ENCODE measurements at regions not wholly inside any gene's neighbourhood (a gene's known extent, or its start where the extent isn't known, plus 50 kb on each side); places are given as distances from the start of the nearest gene placed in this dataset.

GRCh38 chr1:221431068-221431651 lies 310.7 kb downstream of the DUSP10 start:
- Histone ChIP-seq H3K79me2 (no peaks in the 10 kb centered on the region), H3K36me3 (ENCODE audit: control insufficient read depth, insufficient read depth, low read length) (no peaks in the 10 kb centered on the region), H3K27ac (no peak overlapping the region), H3K4me3 (ENCODE audit: low read depth, low read length) (no peak overlapping the region), H3K4me1 (no peaks in the 10 kb centered on the region), H3K9ac (no peak overlapping the region), H3K27me3 (ENCODE audit: control insufficient read depth, insufficient read depth, low read length) (no peaks in the 10 kb centered on the region), H3K4me2 (ENCODE audit: low read length) (no peak overlapping the region), H2AFZ (no peak overlapping the region), H3K9me3 (ENCODE audit: control insufficient read depth, low read length) (no peaks in the 10 kb centered on the region)
- TF ChIP-seq CTCF (IDR thresholded peaks at IDR 0.05) = no peak

GRCh38 chr1:221431961-221432360 lies 309.9 kb downstream of the DUSP10 start:
- no peaks in the 10 kb centered on the region for H3K36me3 ChIP-seq (ENCODE audit: control insufficient read depth, insufficient read depth, low read length)
- no peak overlapping the region for H3K9ac ChIP-seq
- H3K4me3 ChIP-seq (ENCODE audit: low read depth, low read length) = no peak overlapping the region
- H3K27me3 ChIP-seq (ENCODE audit: control insufficient read depth, insufficient read depth, low read length) = no peaks in the 10 kb centered on the region
- H3K79me2 ChIP-seq = no peaks in the 10 kb centered on the region
- H3K4me1 ChIP-seq = no peaks in the 10 kb centered on the region
- no peak overlapping the region for H3K27ac ChIP-seq
- no peak overlapping the region for H2AFZ ChIP-seq
- no peak overlapping the region for H3K4me2 ChIP-seq (ENCODE audit: low read length)
- H3K9me3 ChIP-seq (ENCODE audit: control insufficient read depth, low read length) = no peaks in the 10 kb centered on the region
- no peak for TF ChIP-seq CTCF (IDR thresholded peaks at IDR 0.05)

- H3K9ac ChIP-seq = no peak overlapping the region
Observed at GRCh38 chr1:221435504-221435904, 306.4 kb downstream of the DUSP10 start.

GRCh38 chr1:221437171-221437570 lies 304.7 kb downstream of the DUSP10 start:
- H2AFZ ChIP-seq = no peak overlapping the region
- no peak overlapping the region for H3K4me2 ChIP-seq (ENCODE audit: low read length)
- no peak overlapping the region for H3K4me3 ChIP-seq (ENCODE audit: low read depth, low read length)
- H3K79me2 ChIP-seq = no peaks in the 10 kb centered on the region
- H3K27me3 ChIP-seq (ENCODE audit: control insufficient read depth, insufficient read depth, low read length) = no peaks in the 10 kb centered on the region
- no peaks in the 10 kb centered on the region for H3K4me1 ChIP-seq
- H3K27ac ChIP-seq = no peak overlapping the region
- TF ChIP-seq CTCF (IDR thresholded peaks at IDR 0.05) = no peak
- H3K36me3 ChIP-seq (ENCODE audit: control insufficient read depth, insufficient read depth, low read length) = no peaks in the 10 kb centered on the region
- no peak overlapping the region for H3K9ac ChIP-seq
- H3K9me3 ChIP-seq (ENCODE audit: control insufficient read depth, low read length) = no peaks in the 10 kb centered on the region

More at GRCh38 chr1:221435504-221435904, 306.4 kb downstream of the DUSP10 start:
- peak; percentile 70 for TF ChIP-seq CTCF (IDR thresholded peaks at IDR 0.05)
- no peak overlapping the region for H2AFZ ChIP-seq
- H3K36me3 ChIP-seq (ENCODE audit: control insufficient read depth, insufficient read depth, low read length) = no peaks in the 10 kb centered on the region
- no peaks in the 10 kb centered on the region for H3K79me2 ChIP-seq
- no peak overlapping the region for H3K4me3 ChIP-seq (ENCODE audit: low read depth, low read length)
- no peaks in the 10 kb centered on the region for H3K4me1 ChIP-seq
- no peaks in the 10 kb centered on the region for H3K27me3 ChIP-seq (ENCODE audit: control insufficient read depth, insufficient read depth, low read length)
- no peak overlapping the region for H3K4me2 ChIP-seq (ENCODE audit: low read length)
- no peak overlapping the region for H3K27ac ChIP-seq
- no peaks in the 10 kb centered on the region for H3K9me3 ChIP-seq (ENCODE audit: control insufficient read depth, low read length)

- H3K4me2 ChIP-seq (ENCODE audit: low read length) = no peak overlapping the region
- H3K9ac ChIP-seq = no peak overlapping the region
- H2AFZ ChIP-seq = no peak overlapping the region
- H3K4me3 ChIP-seq (ENCODE audit: low read depth, low read length) = no peak overlapping the region
- TF ChIP-seq CTCF (IDR thresholded peaks at IDR 0.05) = no peak
- H3K36me3 ChIP-seq (ENCODE audit: control insufficient read depth, insufficient read depth, low read length) = no peaks in the 10 kb centered on the region
- no peak overlapping the region for H3K27ac ChIP-seq
- H3K4me1 ChIP-seq = no peaks in the 10 kb centered on the region
- H3K27me3 ChIP-seq (ENCODE audit: control insufficient read depth, insufficient read depth, low read length) = no peaks in the 10 kb centered on the region
- no peaks in the 10 kb centered on the region for H3K79me2 ChIP-seq
- no peaks in the 10 kb centered on the region for H3K9me3 ChIP-seq (ENCODE audit: control insufficient read depth, low read length)
Observed at GRCh38 chr1:221437926-221438325, 304.0 kb downstream of the DUSP10 start.
